Suprapubic skin (tissue), 4 donors: ENCODE measurements at regions not wholly inside any gene's neighbourhood (a gene's known extent, or its start where the extent isn't known, plus 50 kb on each side); places are given as distances from the start of the nearest gene placed in this dataset.
A peak's percentile ranks its signal among the peaks of the same experiment; 100 is the strongest.

Source experiments
- DNase-seq, 2 donors: peaks; one replicate each; pipeline ENCODE4 v3.0.0-alpha.2; 2019; ENCODE audit warnings: low spot score in 2 of 2
- H3K27ac ChIP-seq: fragments of 200-600 bp; sonication (generic); one replicate; pipeline ENCODE4 v1.5.1; 2019
- H3K27me3 ChIP-seq: fragments of 200-600 bp; sonication (generic); one replicate; pipeline ENCODE4 v1.5.1; 2019
- H3K36me3 ChIP-seq: fragments of 200-600 bp; sonication (generic); one replicate; pipeline ENCODE4 v1.5.1; 2019
- H3K4me1 ChIP-seq: fragments of 200-600 bp; sonication (generic); one replicate; pipeline ENCODE4 v1.5.1; 2019
- H3K4me3 ChIP-seq: fragments of 200-600 bp; sonication (generic); one replicate; pipeline ENCODE4 v1.5.1; 2019; ENCODE audit warnings: mild to moderate bottlenecking
- H3K9me3 ChIP-seq: fragments of 200-600 bp; sonication (generic); one replicate; pipeline ENCODE4 v1.5.1; 2019
- CTCF ChIP-seq, 2 donors: fragments of 200-600 bp in 1 of 2; fragments of 450-650 bp in 1 of 2; sonication (generic) in 1 of 2; IDR thresholded peaks; one replicate each; pipeline ENCODE4 v1.5.1; 2016 to 2019; ENCODE audit warnings: antibody characterized with exemption in 2 of 2, mild to moderate bottlenecking in 1 of 2, moderate library complexity in 1 of 2
- EP300 ChIP-seq: sonication (generic); formaldehyde crosslinking; IDR thresholded peaks from one replicate; pipeline ENCODE4 v1.6.1; 2017; ENCODE audit warnings: antibody characterized with exemption
- POLR2A ChIP-seq, 2 donors: fragments of 450-650 bp; IDR thresholded peaks; one replicate each; pipeline ENCODE4 v1.6.1; 2017; ENCODE audit warnings: antibody characterized with exemption in 2 of 2, mild to moderate bottlenecking in 2 of 2, moderate library complexity in 2 of 2
- POLR2AphosphoS5 ChIP-seq, 3 donors: sonication (generic); formaldehyde crosslinking; IDR thresholded peaks; one replicate each; pipeline ENCODE4 v1.6.1; 2017; ENCODE audit warnings: antibody characterized with exemption in 3 of 3
- WGBS: methylation state at CpG from one replicate; pipeline ENCODE4 v1.1.5; 2018; 5-methylcytosine and 5-hydroxymethylcytosine counted together

DNA sequence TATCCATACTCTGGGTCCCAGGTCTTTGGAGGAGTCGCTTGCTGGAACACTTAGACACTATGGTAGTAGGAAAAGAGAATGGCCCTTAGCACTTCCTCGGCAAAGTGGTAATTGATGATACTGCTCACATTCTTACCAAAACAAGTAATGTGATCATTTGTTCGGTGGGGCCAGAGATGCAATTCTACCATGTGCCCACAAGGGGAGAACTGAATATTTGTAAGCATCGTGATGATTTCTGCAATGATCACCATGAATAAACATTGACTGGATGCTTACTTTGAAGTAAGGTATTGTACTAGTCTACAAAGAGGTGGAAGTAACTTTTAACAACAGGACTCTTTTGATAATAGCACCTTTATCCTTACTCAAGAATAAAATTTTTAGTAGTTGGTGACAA, 109.7 kb downstream of the CD8B2 start:
- no peak for DNase-seq
- Histone ChIP-seq H3K27me3 (peaks cover 4% of the 10 kb centered on the region), H3K4me1 (no peaks in the 10 kb centered on the region), H3K4me3 (no peak overlapping the region), H3K36me3 (no peaks in the 10 kb centered on the region), H3K9me3 (no peaks in the 10 kb centered on the region), H3K27ac (no peak overlapping the region)
- WGBS = 69% methylated on average over 4 of the region's 4 CpGs
- TF ChIP-seq CTCF (IDR thresholded peaks at IDR 0.05) = peak in 1 of 2 donors; percentile 28
- TF ChIP-seq POLR2A (IDR thresholded peaks at IDR 0.05) = no peak

DNA sequence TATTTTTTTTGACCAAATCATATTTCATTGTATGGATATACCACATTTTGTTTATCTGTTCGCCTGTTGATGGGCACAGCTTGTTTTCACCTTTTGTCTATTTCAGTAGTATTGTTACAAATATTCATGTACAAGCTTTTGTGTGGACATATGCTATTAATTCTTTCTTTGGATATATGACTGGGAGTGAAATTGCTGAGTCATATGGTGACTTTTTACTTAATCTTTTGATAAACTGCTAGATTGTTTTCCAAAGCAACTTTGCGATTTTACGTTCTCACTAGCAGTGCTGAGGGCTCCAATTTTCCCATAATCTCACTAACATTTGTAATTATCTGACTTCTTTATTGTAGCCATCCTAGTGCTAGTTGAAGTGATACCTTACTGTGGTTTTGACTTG, 112.4 kb downstream of the CD8B2 start:
- H3K27me3 ChIP-seq = peaks cover 5% of the 10 kb centered on the region
- H3K9me3 ChIP-seq = no peaks in the 10 kb centered on the region
- H3K27ac ChIP-seq = no peak overlapping the region
- 90% methylated on average over 3 of the region's 3 CpGs for WGBS
- TF ChIP-seq POLR2A (IDR thresholded peaks at IDR 0.05) = no peak
- TF ChIP-seq POLR2AphosphoS5 (IDR thresholded peaks at IDR 0.05) = no peak
- TF ChIP-seq CTCF (IDR thresholded peaks at IDR 0.05) = no peak
- no peak for TF ChIP-seq EP300
- H3K4me1 ChIP-seq = no peaks in the 10 kb centered on the region
- no peaks in the 10 kb centered on the region for H3K36me3 ChIP-seq
- DNase-seq = no peak
- no peak overlapping the region for H3K4me3 ChIP-seq

GRCh38 chr2:106602042-106602441, 114.9 kb downstream of the CD8B2 start:
- no peak for TF ChIP-seq POLR2AphosphoS5 (IDR thresholded peaks at IDR 0.05)
- no peaks in the 10 kb centered on the region for H3K9me3 ChIP-seq
- H3K4me3 ChIP-seq = no peak overlapping the region
- WGBS = 90% methylated on average over 3 of the region's 4 CpGs
- no peak overlapping the region for H3K27ac ChIP-seq
- H3K27me3 ChIP-seq = peaks cover 5% of the 10 kb centered on the region
- H3K36me3 ChIP-seq = no peaks in the 10 kb centered on the region
- DNase-seq = no peak
- no peaks in the 10 kb centered on the region for H3K4me1 ChIP-seq

DNA sequence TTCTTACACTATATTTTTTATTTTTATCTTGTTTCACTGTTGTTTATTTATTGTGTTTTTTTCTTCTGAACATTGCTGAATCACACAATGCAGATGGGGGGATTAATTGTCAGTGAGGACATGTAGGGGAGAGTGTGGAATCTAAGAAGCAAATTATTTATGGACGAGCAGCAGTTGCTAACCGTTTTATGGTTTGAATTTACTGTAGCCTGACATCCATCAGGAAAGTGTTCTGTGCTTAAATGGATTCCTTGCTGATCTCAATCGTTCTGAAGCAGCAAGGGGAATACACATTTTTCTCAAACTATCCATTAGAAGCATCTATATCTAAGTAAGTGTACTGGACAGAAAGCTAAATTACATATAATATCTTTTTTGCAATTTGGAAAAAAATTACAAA, 119.5 kb downstream of the CD8B2 start:
- Histone ChIP-seq H3K4me1 (no peaks in the 10 kb centered on the region), H3K9me3 (no peaks in the 10 kb centered on the region), H3K27me3 (peaks cover 3% of the 10 kb centered on the region), H3K4me3 (no peak overlapping the region), H3K36me3 (no peaks in the 10 kb centered on the region), H3K27ac (no peak overlapping the region)
- TF ChIP-seq CTCF (IDR thresholded peaks at IDR 0.05) = no peak
- no peak for TF ChIP-seq POLR2AphosphoS5 (IDR thresholded peaks at IDR 0.05)
- no peak for TF ChIP-seq EP300
- TF ChIP-seq POLR2A (IDR thresholded peaks at IDR 0.05) = no peak
- WGBS = 51% methylated on average over 3 of the region's 3 CpGs
- DNase-seq = no peak

- no peak overlapping the region for H3K27ac ChIP-seq
Measured at GRCh38 chr2:106607371-106607770, 120.2 kb downstream of the CD8B2 start.

More at GRCh38 chr2:106607371-106607770, 120.2 kb downstream of the CD8B2 start:
- Histone ChIP-seq H3K36me3 (no peaks in the 10 kb centered on the region), H3K9me3 (no peaks in the 10 kb centered on the region), H3K27me3 (no peaks in the 10 kb centered on the region), H3K4me1 (no peaks in the 10 kb centered on the region), H3K4me3 (no peak overlapping the region)
- WGBS = 90% methylated on average over 1 of the region's 1 CpG
- TF ChIP-seq CTCF (IDR thresholded peaks at IDR 0.05) = no peak
- no peak for TF ChIP-seq POLR2AphosphoS5 (IDR thresholded peaks at IDR 0.05)
- no peak for TF ChIP-seq EP300
- TF ChIP-seq POLR2A (IDR thresholded peaks at IDR 0.05) = no peak
- DNase-seq = no peak
